ENCODE measurements at regions not wholly inside any gene's neighbourhood (a gene's known extent, or its start where the extent isn't known, plus 50 kb on each side); places are given as distances from the start of the nearest gene placed in this dataset.

- TF ChIP-seq CTCF (conservative IDR thresholded peaks at IDR 0.05; ENCODE audit: low read depth, low read length) = no peak
- TF ChIP-seq EZH2 (IDR thresholded peaks at IDR 0.05; ENCODE audit: borderline replicate concordance, low read depth, low read length, poor library complexity, severe bottlenecking) = no peak
Observed at GRCh38 chr14:106390947-106391346, 864.6 kb downstream of the TMEM121 start.
